ENCODE measurements at regions not wholly inside any gene's neighbourhood (a gene's known extent, or its start where the extent isn't known, plus 50 kb on each side); places are given as distances from the start of the nearest gene placed in this dataset.

DNA sequence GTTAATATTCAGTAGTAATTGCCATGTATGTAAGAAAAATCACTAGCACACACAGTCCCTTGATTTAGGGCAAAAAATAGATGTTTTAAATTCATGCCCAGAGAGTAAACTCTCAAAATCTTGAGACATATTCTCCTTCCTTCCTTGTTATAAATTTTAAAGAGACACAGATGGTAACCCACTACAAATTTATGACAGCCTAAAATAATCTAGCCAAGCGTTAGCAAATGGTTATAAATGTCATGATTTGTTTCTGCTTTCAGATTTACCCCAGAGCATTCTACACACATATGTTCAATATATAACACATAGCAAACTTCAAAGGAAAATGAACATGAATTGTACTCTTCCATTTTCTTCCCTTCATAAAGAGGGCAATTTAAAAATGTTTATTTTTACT, 540.3 kb downstream of the TLL1 start:
- Histone ChIP-seq H3K9me3 (replicated peaks) (peaks cover 2% of the 10 kb centered on the region), H3K27ac (replicated peaks) (no peak overlapping the region), H3K27me3 (ENCODE audit: low read depth) (no peaks in the 10 kb centered on the region), H3K36me3 (no peaks in the 10 kb centered on the region), H3K4me1 (no peaks in the 10 kb centered on the region), H3K4me3 (no peak overlapping the region)
- no peak for TF ChIP-seq CTCF (IDR thresholded peaks at IDR 0.05; ENCODE audit: borderline replicate concordance)
- intact Hi-C loops (cut with micrococcal nuclease) = no loop called here
- DNase-seq = no peak

GRCh38 chr4:166414431-166414830, 541.4 kb downstream of the TLL1 start:
- no peak overlapping the region for H3K4me3 ChIP-seq
- no peak for TF ChIP-seq CTCF (IDR thresholded peaks at IDR 0.05; ENCODE audit: borderline replicate concordance)
- no peak for DNase-seq
- H3K9me3 ChIP-seq (replicated peaks) = peaks cover 13% of the 10 kb centered on the region
- H3K36me3 ChIP-seq = no peaks in the 10 kb centered on the region
- H3K27me3 ChIP-seq (ENCODE audit: low read depth) = no peaks in the 10 kb centered on the region
- intact Hi-C loops (cut with micrococcal nuclease) = no loop called here
- no peaks in the 10 kb centered on the region for H3K4me1 ChIP-seq
- no peak overlapping the region for H3K27ac ChIP-seq (replicated peaks)

- Histone ChIP-seq H3K27ac (replicated peaks) (no peak overlapping the region), H3K36me3 (no peaks in the 10 kb centered on the region), H3K27me3 (ENCODE audit: low read depth) (no peaks in the 10 kb centered on the region), H3K9me3 (replicated peaks) (peaks cover 23% of the 10 kb centered on the region), H3K4me1 (no peaks in the 10 kb centered on the region), H3K4me3 (no peak overlapping the region)
- no peak for DNase-seq
- no peak for TF ChIP-seq CTCF (IDR thresholded peaks at IDR 0.05; ENCODE audit: borderline replicate concordance)
- intact Hi-C loops (cut with micrococcal nuclease) = no loop called here
Measured at GRCh38 chr4:166415749-166416148, 542.7 kb downstream of the TLL1 start.

- peaks cover 33% of the 10 kb centered on the region for H3K9me3 ChIP-seq (replicated peaks)
- no peak overlapping the region for H3K27ac ChIP-seq (replicated peaks)
- no peaks in the 10 kb centered on the region for H3K27me3 ChIP-seq (ENCODE audit: low read depth)
- intact Hi-C loops (cut with micrococcal nuclease) = no loop called here
- no peak for DNase-seq
- H3K4me1 ChIP-seq = no peaks in the 10 kb centered on the region
- no peaks in the 10 kb centered on the region for H3K36me3 ChIP-seq
- no peak overlapping the region for H3K4me3 ChIP-seq
- no peak for TF ChIP-seq CTCF (IDR thresholded peaks at IDR 0.05; ENCODE audit: borderline replicate concordance)
Measured at GRCh38 chr4:166421556-166422156, 548.6 kb downstream of the TLL1 start.

- Histone ChIP-seq H3K4me1 (no peaks in the 10 kb centered on the region), H3K36me3 (no peaks in the 10 kb centered on the region), H3K27me3 (ENCODE audit: low read depth) (no peaks in the 10 kb centered on the region), H3K9me3 (replicated peaks) (peaks cover 33% of the 10 kb centered on the region), H3K27ac (replicated peaks) (no peak overlapping the region), H3K4me3 (no peak overlapping the region)
- intact Hi-C loops (cut with micrococcal nuclease) = no loop called here
- TF ChIP-seq CTCF (IDR thresholded peaks at IDR 0.05; ENCODE audit: borderline replicate concordance) = no peak
- DNase-seq = no peak
Measured at GRCh38 chr4:166422475-166422874, 549.4 kb downstream of the TLL1 start.
